DND-41 (cell line): ENCODE measurements at regions not wholly inside any gene's neighbourhood (a gene's known extent, or its start where the extent isn't known, plus 50 kb on each side); places are given as distances from the start of the nearest gene placed in this dataset.

ENCODE experiments used
- ATAC-seq: fragments of 200-7000 bp; cut with Tn5 transposase; 3 replicates; pipeline ENCODE4 v1.9.1; 2021; ENCODE audit warnings: low read depth; ENCODE audit not compliant: insufficient read depth
- DNase-seq: peaks from one replicate; pipeline ENCODE4 v3.0.0-alpha.2; 2020
- H2AFZ ChIP-seq: 2 replicates; pipeline ENCODE4 v1.6.0; 2012; ENCODE audit warnings: low read depth, low read length
- H3K27ac ChIP-seq: 2 replicates; pipeline ENCODE4 v1.5.1; 2012; ENCODE audit warnings: low read length, inconsistent platforms
- H3K27me3 ChIP-seq: fragments of 200-600 bp; sonication (generic); 2 replicates; pipeline ENCODE4 v1.6.0; 2012; ENCODE audit warnings: low read length, mild to moderate bottlenecking, inconsistent platforms; ENCODE audit not compliant: insufficient read depth, poor library complexity
- H3K36me3 ChIP-seq: 2 replicates; pipeline ENCODE4 v1.5.1; 2012; ENCODE audit warnings: low read length, inconsistent platforms; ENCODE audit not compliant: insufficient read depth
- H3K4me1 ChIP-seq: 2 replicates; pipeline ENCODE4 v1.5.1; 2012; ENCODE audit warnings: mild to moderate bottlenecking, low read length; ENCODE audit not compliant: insufficient read depth
- H3K4me2 ChIP-seq: 2 replicates; pipeline ENCODE4 v1.6.0; 2012; ENCODE audit warnings: mild to moderate bottlenecking, moderate library complexity, low read length, inconsistent platforms; ENCODE audit not compliant: insufficient read depth
- H3K4me3 ChIP-seq, 2 experiments: fragments of 200-600 bp in 1 of 2; shearing (Covaris generic) in 1 of 2; 2 replicates each; pipeline ENCODE4 v1.5.1; 2012 to 2016; ENCODE audit warnings: inconsistent platforms in 2 of 2, low read length in 2 of 2, mild to moderate bottlenecking in 2 of 2, low read depth in 1 of 2, moderate library complexity in 1 of 2
- H3K79me2 ChIP-seq: 2 replicates; pipeline ENCODE4 v1.6.0; 2012; ENCODE audit warnings: low read length, inconsistent platforms; ENCODE audit not compliant: insufficient read depth
- H3K9ac ChIP-seq: 2 replicates; pipeline ENCODE4 v1.6.0; 2012; ENCODE audit warnings: low read depth, mild to moderate bottlenecking, inconsistent platforms, low read length, moderate library complexity
- H3K9me3 ChIP-seq: 2 replicates; pipeline ENCODE4 v1.5.1; 2012; ENCODE audit warnings: low read length, moderate library complexity, mild to moderate bottlenecking, inconsistent platforms; ENCODE audit not compliant: insufficient read depth, severe bottlenecking
- H4K20me1 ChIP-seq: 2 replicates; pipeline ENCODE4 v1.6.0; 2012; ENCODE audit warnings: low read length; ENCODE audit not compliant: insufficient read depth
- CTCF ChIP-seq: IDR thresholded peaks from 2 replicates; pipeline ENCODE4 v1.5.1; 2012; ENCODE audit warnings: borderline replicate concordance, low read length, moderate library complexity, mild to moderate bottlenecking; ENCODE audit not compliant: poor library complexity, severe bottlenecking; ENCODE audit errors: extremely low read depth
- EZH2 ChIP-seq: IDR thresholded peaks from 3 replicates; pipeline ENCODE4 v1.6.1; 2012; ENCODE audit warnings: borderline replicate concordance, low read depth, mild to moderate bottlenecking, moderate library complexity, low read length, inconsistent platforms; ENCODE audit not compliant: severe bottlenecking

- no peak for TF ChIP-seq EZH2
- no peak for TF ChIP-seq CTCF
Measured at GRCh38 chr12:22740656-22741355, 115.8 kb downstream of the ETNK1 start.

GRCh38 chr12:22743700-22744099 is 118.7 kb downstream of the ETNK1 start:
- Histone ChIP-seq H4K20me1 (no peaks in the 10 kb centered on the region), H3K27ac (no peak overlapping the region), H3K4me3 (no peak overlapping the region), H3K9me3 (no peaks in the 10 kb centered on the region), H2AFZ (no peak overlapping the region), H3K9ac (no peak overlapping the region), H3K4me2 (no peak overlapping the region), H3K27me3 (no peaks in the 10 kb centered on the region), H3K79me2 (no peaks in the 10 kb centered on the region), H3K36me3 (no peaks in the 10 kb centered on the region), H3K4me1 (no peaks in the 10 kb centered on the region)
- ATAC-seq (no peak), DNase-seq (no peak)
- TF ChIP-seq EZH2, result no peak
- TF ChIP-seq CTCF, result no peak

More at GRCh38 chr12:22740656-22741355, 115.8 kb downstream of the ETNK1 start:
- no peak overlapping the region for H3K9ac ChIP-seq
- H3K4me3 ChIP-seq, result no peak overlapping the region
- H3K4me2 ChIP-seq, result no peak overlapping the region
- H3K9me3 ChIP-seq, result no peaks in the 10 kb centered on the region
- H2AFZ ChIP-seq, result no peak overlapping the region
- H3K79me2 ChIP-seq, result no peaks in the 10 kb centered on the region
- no peaks in the 10 kb centered on the region for H3K4me1 ChIP-seq
- no peaks in the 10 kb centered on the region for H3K27me3 ChIP-seq
- DNase-seq (no peak), ATAC-seq (no peak)
- no peaks in the 10 kb centered on the region for H4K20me1 ChIP-seq
- H3K36me3 ChIP-seq, result no peaks in the 10 kb centered on the region
- no peak overlapping the region for H3K27ac ChIP-seq

GRCh38 chr12:22744197-22744596 is 119.2 kb downstream of the ETNK1 start:
- H3K79me2 ChIP-seq, result no peaks in the 10 kb centered on the region
- no peak overlapping the region for H2AFZ ChIP-seq
- no peak overlapping the region for H3K27ac ChIP-seq
- H3K27me3 ChIP-seq, result no peaks in the 10 kb centered on the region
- H3K9ac ChIP-seq, result no peak overlapping the region
- H4K20me1 ChIP-seq, result no peaks in the 10 kb centered on the region
- ATAC-seq (no peak), DNase-seq (no peak)
- H3K4me3 ChIP-seq, result no peak overlapping the region
- H3K36me3 ChIP-seq, result no peaks in the 10 kb centered on the region
- TF ChIP-seq CTCF (no peak), EZH2 (no peak)
- no peak overlapping the region for H3K4me2 ChIP-seq
- H3K4me1 ChIP-seq, result no peaks in the 10 kb centered on the region
- H3K9me3 ChIP-seq, result no peaks in the 10 kb centered on the region
